Fibroblast of mammary gland (primary cell): ENCODE measurements at regions not wholly inside any gene's neighbourhood (a gene's known extent, or its start where the extent isn't known, plus 50 kb on each side); places are given as distances from the start of the nearest gene placed in this dataset.
"Not testable (repeated sequence)": the region's sequence is repeated elsewhere in the genome, so short reads cannot be mapped to it uniquely, and the experiment has no call there.

ENCODE experiments used
- DNase-seq: peaks from one replicate; pipeline ENCODE4 v3.0.0-alpha.2; 2010; ENCODE audit warnings: low read depth
- H3K4me3 ChIP-seq: 2 replicates; pipeline ENCODE4 v1.5.1; 2011; ENCODE audit warnings: low read depth, mild to moderate bottlenecking, low read length, moderate library complexity; ENCODE audit not compliant: control insufficient read depth
- CTCF ChIP-seq: conservative IDR thresholded peaks from 2 replicates; pipeline ENCODE4 v1.5.1; 2011; ENCODE audit warnings: low read depth, low read length, inconsistent platforms; ENCODE audit not compliant: control insufficient read depth, insufficient read depth

- no peak for TF ChIP-seq CTCF
- DNase-seq, result no peak
- H3K4me3 ChIP-seq, result no peak overlapping the region
These were observed 753.8 kb downstream of the ZNF385D start for GRCh38 chr3:20997183-20997582.

DNA sequence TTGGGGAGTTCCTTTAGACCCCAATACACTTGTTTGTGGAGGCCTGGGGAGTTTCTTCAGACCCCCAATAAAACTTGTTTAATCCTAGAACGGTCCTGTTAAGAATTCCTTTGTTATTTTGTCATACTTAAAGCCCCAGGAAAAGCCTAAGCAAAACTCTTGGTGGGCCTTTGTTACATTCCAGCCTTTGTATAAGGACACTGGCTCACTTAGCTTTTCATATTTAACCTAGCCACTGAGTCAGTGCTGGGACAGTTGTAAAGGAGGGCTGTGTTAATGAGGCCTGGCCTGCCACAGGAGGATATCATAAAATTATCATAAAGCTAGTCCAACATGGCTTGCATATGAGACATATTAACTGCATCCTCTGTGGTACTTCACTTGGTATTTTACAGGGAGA is 760.1 kb downstream of the ZNF385D start:
- no peak overlapping the region for H3K4me3 ChIP-seq
- no peak for TF ChIP-seq CTCF
- DNase-seq, result no peak

DNA sequence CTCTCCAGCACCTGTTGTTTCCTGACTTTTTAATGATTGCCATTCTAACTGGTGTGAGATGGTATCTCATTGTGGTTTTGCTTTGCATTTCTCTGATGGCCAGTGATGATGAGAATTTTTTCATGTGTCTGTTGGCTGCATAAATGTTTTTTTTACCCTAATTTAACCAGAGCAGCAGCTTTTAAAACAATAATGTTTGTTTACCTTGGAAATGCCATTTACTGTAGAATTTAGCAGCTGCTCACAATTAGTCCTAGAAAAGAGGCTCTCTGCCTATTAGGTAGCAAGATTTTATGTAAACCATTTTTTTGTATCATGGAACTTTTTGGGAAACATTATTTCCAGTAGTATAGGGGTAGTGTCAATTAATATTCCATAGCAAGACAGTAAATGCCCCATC is 761.4 kb downstream of the ZNF385D start:
- H3K4me3 ChIP-seq, DNase-seq: not testable (repeated sequence)

DNA sequence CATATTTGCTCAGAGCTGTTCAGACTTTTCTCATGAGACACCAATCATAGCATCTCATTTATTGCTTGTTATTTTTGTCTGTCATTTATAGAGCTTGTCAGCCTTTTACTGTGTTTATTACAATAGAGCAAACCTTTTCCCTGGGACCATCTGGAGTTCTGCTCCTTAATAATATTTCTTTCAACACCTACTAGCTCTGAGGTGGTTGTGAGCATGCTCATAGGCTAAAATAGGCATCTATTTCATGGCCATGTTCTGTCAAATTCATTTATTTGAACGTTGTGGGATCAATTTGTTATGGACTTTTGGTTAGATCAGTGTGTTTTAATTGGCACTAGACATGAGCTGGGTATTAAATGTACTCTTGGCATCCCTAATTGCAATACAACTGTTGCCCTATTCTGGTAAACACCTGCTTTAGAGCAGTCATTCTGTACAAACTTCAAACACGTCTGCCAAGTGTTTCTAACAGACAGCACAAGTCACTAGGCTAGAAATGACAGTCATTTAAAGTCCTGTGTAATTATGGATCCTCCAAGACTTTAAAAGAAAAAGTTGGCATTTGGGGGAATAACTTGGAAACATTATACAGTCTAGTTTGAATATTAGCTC is 766.3 kb downstream of the ZNF385D start:
- no peak overlapping the region for H3K4me3 ChIP-seq
- no peak for DNase-seq
- no peak for TF ChIP-seq CTCF

- peak; percentile 38 for DNase-seq
- no peak for TF ChIP-seq CTCF
- H3K4me3 ChIP-seq, result no peak overlapping the region
These were observed 775.8 kb downstream of the ZNF385D start for GRCh38 chr3:20975188-20975651.

DNA sequence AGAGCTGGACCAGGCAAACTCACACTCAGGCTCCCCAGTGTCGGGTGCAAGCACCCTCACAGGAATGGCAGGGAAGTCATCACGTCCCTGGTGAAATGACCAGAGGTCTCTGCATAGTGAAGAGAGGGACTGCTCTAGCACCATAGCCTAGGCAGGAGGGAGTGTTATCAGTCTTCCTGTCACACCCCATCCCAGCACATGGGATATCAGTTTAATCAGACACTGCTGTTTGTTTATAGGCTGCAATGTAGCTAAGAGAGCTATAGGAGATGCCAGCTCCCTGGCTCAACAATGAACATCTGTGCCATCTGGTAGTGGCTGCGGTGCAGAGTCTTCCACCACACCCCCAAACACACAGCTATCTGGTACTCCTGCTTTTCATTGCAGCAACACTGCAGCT is 776.6 kb downstream of the ZNF385D start:
- H3K4me3 ChIP-seq, result no peak overlapping the region
- no peak for TF ChIP-seq CTCF
- DNase-seq, result no peak

DNA sequence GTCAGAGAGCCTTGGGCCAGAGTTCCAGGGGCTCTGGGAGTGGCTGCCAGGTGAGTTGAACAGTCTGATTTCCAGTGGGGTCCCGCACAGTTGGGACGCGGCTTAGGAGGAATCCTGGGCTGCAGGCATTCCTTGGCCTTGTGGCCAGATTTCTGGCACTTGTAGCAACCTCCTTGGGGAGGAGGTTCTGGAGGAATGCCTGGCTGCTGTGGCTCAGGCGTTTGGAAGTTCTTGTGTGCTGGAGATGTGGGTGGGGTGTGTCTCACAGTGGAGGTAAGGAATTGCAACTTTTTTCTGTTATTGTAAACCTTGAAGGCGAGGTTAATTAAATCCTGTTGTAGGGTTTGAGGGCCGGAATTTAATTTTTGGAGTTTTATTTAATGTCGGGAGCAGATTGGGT is 780.2 kb downstream of the ZNF385D start:
- not testable (repeated sequence) for DNase-seq, H3K4me3 ChIP-seq

- H3K4me3 ChIP-seq, DNase-seq: not testable (repeated sequence)
These were observed 781.5 kb upstream of the SGO1 start for GRCh38 chr3:20967485-20967884.
